Peyer's patch (tissue), 4 donors: ENCODE measurements at regions not wholly inside any gene's neighbourhood (a gene's known extent, or its start where the extent isn't known, plus 50 kb on each side); places are given as distances from the start of the nearest gene placed in this dataset.

Experiments
- CTCF ChIP-seq, 6 experiments: fragments of 450-650 bp in 4 of 6; fragments of 200-600 bp in 2 of 6; sonication (generic) in 1 of 6; IDR thresholded peaks; one replicate each; pipeline ENCODE4 v1.5.1; 2017 to 2019; ENCODE audit warnings: antibody characterized with exemption in 6 of 6, mild to moderate bottlenecking in 3 of 6, moderate library complexity in 1 of 6
- POLR2A ChIP-seq, 2 donors: fragments of 450-650 bp; IDR thresholded peaks; one replicate each; pipeline ENCODE4 v1.5.1; 2017; ENCODE audit warnings: antibody characterized with exemption in 2 of 2, mild to moderate bottlenecking in 2 of 2, moderate library complexity in 2 of 2

DNA sequence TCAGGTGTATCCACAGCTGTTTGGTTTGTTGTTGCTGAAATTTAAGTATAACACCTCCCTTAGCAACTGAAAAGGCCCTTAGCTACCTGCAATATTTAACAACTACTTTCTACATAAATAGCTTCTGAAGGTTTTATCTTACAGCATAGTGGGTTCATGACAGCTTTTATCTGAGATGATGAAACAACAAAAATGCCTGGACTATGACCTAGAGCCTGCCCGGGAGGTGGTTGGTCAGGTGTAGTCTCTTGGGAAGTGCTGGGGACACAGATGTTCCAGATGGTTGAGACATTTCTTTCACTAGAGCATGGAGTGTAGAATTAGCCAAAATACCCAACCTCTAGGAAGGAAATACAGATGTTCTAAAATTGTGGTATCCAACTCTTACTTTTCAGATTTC is 705.4 kb downstream of the MAFB start:
- TF ChIP-seq CTCF (IDR thresholded peaks at IDR 0.05) (no peak), POLR2A (IDR thresholded peaks at IDR 0.05) (no peak)
